ENCODE measurements at regions not wholly inside any gene's neighbourhood (a gene's known extent, or its start where the extent isn't known, plus 50 kb on each side); places are given as distances from the start of the nearest gene placed in this dataset.

- no peak for DNase-seq
These were observed 171.7 kb upstream of the TLE3 start for GRCh38 chr15:70269311-70269911.

GRCh38 chr15:70268698-70269251, 171.1 kb upstream of the TLE3 start:
- no peak for DNase-seq

GRCh38 chr15:70267879-70268278, 170.2 kb upstream of the TLE3 start:
- DNase-seq: no peak

GRCh38 chr15:70267306-70267705, 169.6 kb upstream of the TLE3 start:
- no peak for DNase-seq

- DNase-seq: no peak
These were observed 168.8 kb upstream of the TLE3 start for GRCh38 chr15:70266412-70267121.

GRCh38 chr15:70265986-70266385, 168.3 kb upstream of the TLE3 start:
- DNase-seq: no peak

- no peak for DNase-seq
These were observed 167.8 kb upstream of the TLE3 start for GRCh38 chr15:70265466-70265978.

- DNase-seq: no peak
These were observed 167.2 kb upstream of the TLE3 start for GRCh38 chr15:70264738-70265465.

- DNase-seq: no peak
These were observed 166.4 kb upstream of the TLE3 start for GRCh38 chr15:70264014-70264582.

GRCh38 chr15:70262591-70263274, 165.0 kb upstream of the TLE3 start:
- no peak for DNase-seq

- no peak for DNase-seq
These were observed 164.5 kb upstream of the TLE3 start for GRCh38 chr15:70262171-70262570.

- DNase-seq: no peak
These were observed 163.4 kb upstream of the TLE3 start for GRCh38 chr15:70261083-70261482.

GRCh38 chr15:70260580-70260979, 162.9 kb upstream of the TLE3 start:
- DNase-seq: no peak

- DNase-seq: no peak
These were observed 162.2 kb upstream of the TLE3 start for GRCh38 chr15:70259640-70260508.

GRCh38 chr15:70259028-70259424, 161.3 kb upstream of the TLE3 start:
- DNase-seq: peak; percentile 39

GRCh38 chr15:70258369-70259027, 160.8 kb upstream of the TLE3 start:
- DNase-seq: peak; percentile 21

- DNase-seq: no peak
These were observed 160.0 kb upstream of the TLE3 start for GRCh38 chr15:70257573-70258248.

- DNase-seq: no peak
These were observed 159.3 kb upstream of the TLE3 start for GRCh38 chr15:70257047-70257446.

GRCh38 chr15:70254311-70254869, 156.7 kb upstream of the TLE3 start:
- no peak for DNase-seq
